ENCODE measurements at regions not wholly inside any gene's neighbourhood (a gene's known extent, or its start where the extent isn't known, plus 50 kb on each side); places are given as distances from the start of the nearest gene placed in this dataset.

- H3K9ac ChIP-seq (ENCODE audit: extremely low read depth, low read length, poor library complexity, severe bottlenecking) = no peak overlapping the region
- H3K27ac Mint-ChIP-seq = no peak overlapping the region
- no peaks in the 10 kb centered on the region for H3K36me3 Mint-ChIP-seq (ENCODE audit: low read depth)
- H3K9me3 ChIP-seq (ENCODE audit: control insufficient read depth, low read length) = no peaks in the 10 kb centered on the region
- no peak for TF ChIP-seq CTCF (conservative IDR thresholded peaks at IDR 0.05)
- H3K27me3 Mint-ChIP-seq (ENCODE audit: insufficient read depth) = no peaks in the 10 kb centered on the region
- H3K36me3 ChIP-seq (ENCODE audit: control insufficient read depth, insufficient read depth, low read length) = no peaks in the 10 kb centered on the region
- no peak overlapping the region for H3K4me3 ChIP-seq (ENCODE audit: low read length)
- no peak for DNase-seq
- H3K4me3 Mint-ChIP-seq = no peak overlapping the region
- no peaks in the 10 kb centered on the region for H3K4me1 ChIP-seq (ENCODE audit: control insufficient read depth, insufficient read depth, low read length)
- WGBS, 2 experiments (ENCODE audit: insufficient coverage in 1 of 2, insufficient read length in 1 of 2) = 54 to 86% methylated on average over 1 to 4 of the region's 5 CpGs
- no peaks in the 10 kb centered on the region for H3K9me3 Mint-ChIP-seq
- H3K27me3 ChIP-seq (ENCODE audit: control insufficient read depth, insufficient read depth, low read length, poor library complexity, severe bottlenecking) = no peaks in the 10 kb centered on the region
- H3K27ac ChIP-seq (ENCODE audit: low read depth, low read length) = no peak overlapping the region
- H3K4me1 Mint-ChIP-seq = no peaks in the 10 kb centered on the region
Measured at GRCh38 chr5:163696579-163696887, 191.1 kb downstream of the MAT2B start.

- Mint-ChIP-seq H3K36me3 (ENCODE audit: low read depth) (no peaks in the 10 kb centered on the region), H3K9me3 (no peaks in the 10 kb centered on the region), H3K4me3 (no peak overlapping the region), H3K27ac (no peak overlapping the region), H3K4me1 (peaks cover 1% of the 10 kb centered on the region), H3K27me3 (ENCODE audit: insufficient read depth) (no peaks in the 10 kb centered on the region)
- TF ChIP-seq CTCF (conservative IDR thresholded peaks at IDR 0.05) = no peak
- H3K9ac ChIP-seq (ENCODE audit: extremely low read depth, low read length, poor library complexity, severe bottlenecking) = no peak overlapping the region
- H3K27me3 ChIP-seq (ENCODE audit: control insufficient read depth, insufficient read depth, low read length, poor library complexity, severe bottlenecking) = no peaks in the 10 kb centered on the region
- H3K36me3 ChIP-seq (ENCODE audit: control insufficient read depth, insufficient read depth, low read length) = no peaks in the 10 kb centered on the region
- no peak for DNase-seq
- H3K27ac ChIP-seq (ENCODE audit: low read depth, low read length) = no peak overlapping the region
- no peaks in the 10 kb centered on the region for H3K9me3 ChIP-seq (ENCODE audit: control insufficient read depth, low read length)
- no peak overlapping the region for H3K4me3 ChIP-seq (ENCODE audit: low read length)
- no peaks in the 10 kb centered on the region for H3K4me1 ChIP-seq (ENCODE audit: control insufficient read depth, insufficient read depth, low read length)
- 85 to 93% methylated on average over 2 to 3 of the region's 4 CpGs for WGBS, 2 experiments (ENCODE audit: insufficient coverage in 1 of 2, insufficient read length in 1 of 2)
Measured at GRCh38 chr5:163706053-163706771, 200.8 kb downstream of the MAT2B start.

GRCh38 chr5:163712011-163712410 lies 206.6 kb downstream of the MAT2B start:
- Histone ChIP-seq H3K27me3 (ENCODE audit: control insufficient read depth, insufficient read depth, low read length, poor library complexity, severe bottlenecking) (no peaks in the 10 kb centered on the region), H3K36me3 (ENCODE audit: control insufficient read depth, insufficient read depth, low read length) (no peaks in the 10 kb centered on the region), H3K4me1 (ENCODE audit: control insufficient read depth, insufficient read depth, low read length) (no peaks in the 10 kb centered on the region), H3K4me3 (ENCODE audit: low read length) (no peak overlapping the region), H3K9ac (ENCODE audit: extremely low read depth, low read length, poor library complexity, severe bottlenecking) (no peak overlapping the region), H3K9me3 (ENCODE audit: control insufficient read depth, low read length) (no peaks in the 10 kb centered on the region), H3K27ac (ENCODE audit: low read depth, low read length) (no peak overlapping the region)
- H3K4me1 Mint-ChIP-seq = no peaks in the 10 kb centered on the region
- H3K9me3 Mint-ChIP-seq = no peaks in the 10 kb centered on the region
- no peak overlapping the region for H3K27ac Mint-ChIP-seq
- no peak overlapping the region for H3K4me3 Mint-ChIP-seq
- TF ChIP-seq CTCF (conservative IDR thresholded peaks at IDR 0.05) = no peak
- no peak for DNase-seq
- no peaks in the 10 kb centered on the region for H3K36me3 Mint-ChIP-seq (ENCODE audit: low read depth)
- no peaks in the 10 kb centered on the region for H3K27me3 Mint-ChIP-seq (ENCODE audit: insufficient read depth)

Data from endodermal cell (in vitro differentiated cells).